22Rv1 (cell line): ENCODE measurements at regions not wholly inside any gene's neighbourhood (a gene's known extent, or its start where the extent isn't known, plus 50 kb on each side); places are given as distances from the start of the nearest gene placed in this dataset.

ENCODE experiments used
- ZFX ChIP-seq: fragments of 450-650 bp; IDR thresholded peaks from 2 replicates; pipeline ENCODE4 v1.6.1; 2017; ENCODE audit warnings: antibody characterized with exemption, borderline replicate concordance
- TF ChIP-seq, protein P1 (sequence below): fragments of 450-650 bp; IDR thresholded peaks from 2 replicates; pipeline ENCODE4 v1.5.1; 2017; ENCODE audit warnings: mild to moderate bottlenecking

DNA sequence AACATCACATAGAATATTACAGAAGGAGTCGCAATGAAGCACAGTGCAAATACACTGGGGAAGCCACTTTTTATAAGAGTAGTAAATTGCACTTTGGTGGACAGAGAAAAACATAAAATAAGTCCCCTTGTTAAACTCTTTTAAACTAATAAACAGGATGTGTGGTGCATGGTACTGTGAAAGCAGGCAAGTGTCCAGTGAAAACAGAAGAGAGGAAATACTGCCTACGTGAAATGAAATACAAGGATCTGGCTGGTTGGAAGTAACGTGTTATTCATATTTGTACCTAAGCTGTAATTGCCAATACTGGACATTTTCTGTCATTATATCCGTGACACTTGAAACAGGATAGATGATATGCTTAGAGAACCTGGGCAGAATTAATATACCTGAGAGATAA is 191.9 kb upstream of the SLC27A6 start:
- TF ChIP-seq, protein P1, sequence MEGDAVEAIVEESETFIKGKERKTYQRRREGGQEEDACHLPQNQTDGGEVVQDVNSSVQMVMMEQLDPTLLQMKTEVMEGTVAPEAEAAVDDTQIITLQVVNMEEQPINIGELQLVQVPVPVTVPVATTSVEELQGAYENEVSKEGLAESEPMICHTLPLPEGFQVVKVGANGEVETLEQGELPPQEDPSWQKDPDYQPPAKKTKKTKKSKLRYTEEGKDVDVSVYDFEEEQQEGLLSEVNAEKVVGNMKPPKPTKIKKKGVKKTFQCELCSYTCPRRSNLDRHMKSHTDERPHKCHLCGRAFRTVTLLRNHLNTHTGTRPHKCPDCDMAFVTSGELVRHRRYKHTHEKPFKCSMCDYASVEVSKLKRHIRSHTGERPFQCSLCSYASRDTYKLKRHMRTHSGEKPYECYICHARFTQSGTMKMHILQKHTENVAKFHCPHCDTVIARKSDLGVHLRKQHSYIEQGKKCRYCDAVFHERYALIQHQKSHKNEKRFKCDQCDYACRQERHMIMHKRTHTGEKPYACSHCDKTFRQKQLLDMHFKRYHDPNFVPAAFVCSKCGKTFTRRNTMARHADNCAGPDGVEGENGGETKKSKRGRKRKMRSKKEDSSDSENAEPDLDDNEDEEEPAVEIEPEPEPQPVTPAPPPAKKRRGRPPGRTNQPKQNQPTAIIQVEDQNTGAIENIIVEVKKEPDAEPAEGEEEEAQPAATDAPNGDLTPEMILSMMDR = no peak
- no peak for TF ChIP-seq ZFX
